ENCODE measurements at regions not wholly inside any gene's neighbourhood (a gene's known extent, or its start where the extent isn't known, plus 50 kb on each side); places are given as distances from the start of the nearest gene placed in this dataset.

GRCh38 chr2:37427241-37427640 is 82.8 kb downstream of the QPCT start:
- no peak for TF ChIP-seq POLR2A (IDR thresholded peaks at IDR 0.05)
- TF ChIP-seq, protein P1, sequence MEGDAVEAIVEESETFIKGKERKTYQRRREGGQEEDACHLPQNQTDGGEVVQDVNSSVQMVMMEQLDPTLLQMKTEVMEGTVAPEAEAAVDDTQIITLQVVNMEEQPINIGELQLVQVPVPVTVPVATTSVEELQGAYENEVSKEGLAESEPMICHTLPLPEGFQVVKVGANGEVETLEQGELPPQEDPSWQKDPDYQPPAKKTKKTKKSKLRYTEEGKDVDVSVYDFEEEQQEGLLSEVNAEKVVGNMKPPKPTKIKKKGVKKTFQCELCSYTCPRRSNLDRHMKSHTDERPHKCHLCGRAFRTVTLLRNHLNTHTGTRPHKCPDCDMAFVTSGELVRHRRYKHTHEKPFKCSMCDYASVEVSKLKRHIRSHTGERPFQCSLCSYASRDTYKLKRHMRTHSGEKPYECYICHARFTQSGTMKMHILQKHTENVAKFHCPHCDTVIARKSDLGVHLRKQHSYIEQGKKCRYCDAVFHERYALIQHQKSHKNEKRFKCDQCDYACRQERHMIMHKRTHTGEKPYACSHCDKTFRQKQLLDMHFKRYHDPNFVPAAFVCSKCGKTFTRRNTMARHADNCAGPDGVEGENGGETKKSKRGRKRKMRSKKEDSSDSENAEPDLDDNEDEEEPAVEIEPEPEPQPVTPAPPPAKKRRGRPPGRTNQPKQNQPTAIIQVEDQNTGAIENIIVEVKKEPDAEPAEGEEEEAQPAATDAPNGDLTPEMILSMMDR (IDR thresholded peaks at IDR 0.05): no peak
